DMS153 treated with DMSO at 0.1 percent for 48 hours (cell line): ENCODE measurements at regions not wholly inside any gene's neighbourhood (a gene's known extent, or its start where the extent isn't known, plus 50 kb on each side); places are given as distances from the start of the nearest gene placed in this dataset.
"Not testable (repeated sequence)": the region's sequence is repeated elsewhere in the genome, so short reads cannot be mapped to it uniquely, and the experiment has no call there.

Source experiments
- DNase-seq: peaks from one replicate; lab custom pipeline; 2025; ENCODE audit not compliant: unreplicated experiment; lab: John Stamatoyannopoulos, UW

- no peak for DNase-seq
Observed at GRCh38 chr10:20658158-20658557, 239.0 kb downstream of the NEBL start.

- DNase-seq, result no peak
Observed at GRCh38 chr10:20656886-20657285, 240.2 kb downstream of the NEBL start.

GRCh38 chr10:20652424-20652823 lies 244.7 kb downstream of the NEBL start:
- not testable (repeated sequence) for DNase-seq

DNA sequence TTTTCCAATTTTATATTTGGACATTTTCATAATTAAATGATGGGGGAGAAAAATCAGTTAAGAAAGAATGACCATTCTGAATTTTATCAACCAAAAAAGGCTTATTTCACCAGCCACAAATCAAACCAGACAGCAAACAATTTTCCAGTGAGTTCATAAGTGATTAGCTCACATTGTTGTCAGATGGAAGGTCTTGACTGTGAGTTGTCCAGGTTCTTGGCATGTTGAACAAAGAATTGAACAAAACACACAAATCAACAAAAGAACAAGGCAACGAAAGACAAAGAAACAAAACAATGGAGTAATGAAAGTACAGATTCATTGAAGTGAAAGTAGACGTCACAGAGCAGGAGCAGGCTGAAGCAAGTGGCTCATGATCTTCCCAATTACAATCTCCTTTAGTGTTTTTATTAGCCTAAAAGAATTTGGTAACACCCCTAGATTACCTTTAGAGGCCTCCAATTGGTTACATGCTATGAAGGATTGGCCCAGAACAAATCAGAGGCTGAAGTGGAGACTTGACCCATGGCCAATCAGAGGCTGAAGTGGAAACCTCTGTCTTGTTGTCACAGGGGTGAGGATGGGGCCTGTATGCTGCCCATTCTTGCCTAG lies 248.7 kb downstream of the NEBL start:
- DNase-seq, result no peak

- DNase-seq, result no peak
Observed at GRCh38 chr10:20647756-20648155, 249.4 kb downstream of the NEBL start.

DNA sequence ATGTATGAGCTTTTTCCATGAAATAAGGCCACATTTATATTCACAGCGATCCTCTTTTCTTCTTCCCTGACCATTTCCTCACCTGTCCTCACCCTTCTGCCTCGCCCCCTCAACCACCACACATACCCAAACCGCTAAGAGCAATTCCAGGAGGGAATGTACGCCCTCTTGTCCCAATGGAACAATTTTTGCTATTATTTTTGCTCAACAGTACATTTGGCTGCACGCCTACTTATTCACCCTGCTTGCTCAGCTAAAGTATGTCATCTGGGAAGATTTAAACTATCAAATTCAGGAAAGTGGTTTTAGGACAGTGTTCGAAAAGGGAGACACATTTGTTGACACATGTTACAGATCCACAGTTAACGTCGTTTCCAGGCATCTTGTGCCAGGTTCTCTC lies 252.7 kb downstream of the NEBL start:
- DNase-seq, result no peak

GRCh38 chr10:20641605-20642004 lies 255.5 kb downstream of the NEBL start:
- no peak for DNase-seq

DNA sequence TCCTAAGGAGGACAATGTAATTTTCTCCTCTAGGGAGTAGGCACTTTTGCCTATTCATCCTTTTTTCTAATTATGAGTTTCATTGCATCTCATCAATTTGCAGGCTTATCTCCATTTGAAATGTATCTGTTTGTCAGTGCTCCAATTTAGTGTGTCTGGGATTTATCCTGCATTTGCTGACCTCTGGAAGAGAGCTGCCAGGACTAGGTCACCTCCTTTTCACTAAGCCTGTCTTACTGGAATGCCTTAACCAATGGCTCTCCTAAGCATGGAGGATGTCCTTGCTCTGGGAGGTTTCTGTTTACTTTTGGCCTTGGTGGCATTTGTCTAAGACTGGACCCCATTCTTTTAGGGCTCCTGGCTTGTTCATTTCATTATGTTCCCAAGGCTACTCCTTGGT lies 261.5 kb downstream of the NEBL start:
- no peak for DNase-seq

- DNase-seq, result no peak
Observed at GRCh38 chr10:20634839-20635238, 262.3 kb downstream of the NEBL start.

DNA sequence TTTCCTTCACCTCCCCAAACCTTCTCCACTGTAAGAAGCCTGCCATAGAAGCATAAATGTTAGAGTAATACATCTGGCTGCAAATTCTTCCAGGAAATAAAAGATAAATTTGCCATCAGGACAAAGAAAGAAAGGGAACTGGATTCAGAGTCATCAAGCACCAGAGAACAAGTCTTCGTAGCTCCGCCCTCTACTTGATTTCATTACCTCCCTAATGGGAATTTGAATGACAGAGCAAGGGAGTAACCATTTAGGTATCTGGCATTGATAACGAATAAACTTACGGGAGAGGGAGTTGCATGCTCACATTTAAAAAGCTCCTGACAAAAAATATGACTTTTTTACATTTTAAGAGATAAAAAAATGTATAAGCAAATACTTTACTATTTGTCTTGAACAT lies 263.4 kb downstream of the NEBL start:
- DNase-seq, result no peak

GRCh38 chr10:20632696-20633095 lies 264.4 kb downstream of the NEBL start:
- DNase-seq, result no peak

DNA sequence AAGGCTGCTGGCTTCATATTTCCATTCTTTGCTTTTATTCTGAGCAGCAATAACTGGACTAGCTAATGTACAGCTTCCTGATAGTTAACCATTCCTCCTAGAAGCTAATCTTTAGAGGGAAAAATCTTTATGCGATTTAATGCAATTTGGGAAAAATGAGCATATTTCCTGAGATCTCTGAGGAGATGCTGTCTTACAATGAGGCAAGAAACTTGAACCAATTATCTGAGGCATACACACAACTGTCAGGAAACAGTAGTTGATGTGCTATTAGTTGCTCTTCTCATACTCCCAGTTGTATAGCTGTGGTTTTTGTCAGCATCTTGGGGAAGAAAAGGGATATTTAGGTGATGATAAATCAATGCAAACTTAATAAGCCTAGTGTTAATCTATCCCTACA lies 265.9 kb downstream of the NEBL start:
- DNase-seq, result no peak

GRCh38 chr10:20630092-20630643 lies 266.9 kb downstream of the NEBL start:
- DNase-seq, result no peak

DNA sequence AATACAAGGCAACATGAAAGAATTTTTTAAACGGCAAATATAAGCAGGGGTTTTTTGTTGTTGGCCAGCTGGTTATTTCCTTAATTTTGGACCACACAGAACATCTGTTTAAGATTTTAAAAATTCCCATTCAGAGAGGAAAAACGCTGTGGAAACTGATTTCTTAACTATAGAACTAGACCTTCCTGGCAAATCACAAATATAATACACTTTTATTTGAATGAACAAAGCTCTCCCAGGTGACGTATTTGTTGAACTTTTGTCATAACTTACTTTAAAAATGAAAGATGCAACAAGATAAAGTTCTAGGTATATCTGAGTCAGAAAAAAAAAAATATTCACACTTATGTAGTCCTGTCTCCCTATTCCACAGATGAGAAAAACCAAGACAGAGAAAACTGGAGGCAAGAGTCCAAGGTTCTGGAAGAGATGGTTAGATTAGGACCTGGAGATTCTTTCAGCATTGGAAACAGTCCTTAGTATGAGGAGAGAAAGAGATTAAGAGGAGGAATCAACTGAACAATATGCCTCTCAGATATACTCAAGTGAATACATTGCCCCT lies 269.1 kb downstream of the NEBL start:
- no peak for DNase-seq

- no peak for DNase-seq
Observed at GRCh38 chr10:20627087-20627486, 270.0 kb downstream of the NEBL start.

GRCh38 chr10:20625868-20626267 lies 271.2 kb downstream of the NEBL start:
- no peak for DNase-seq

DNA sequence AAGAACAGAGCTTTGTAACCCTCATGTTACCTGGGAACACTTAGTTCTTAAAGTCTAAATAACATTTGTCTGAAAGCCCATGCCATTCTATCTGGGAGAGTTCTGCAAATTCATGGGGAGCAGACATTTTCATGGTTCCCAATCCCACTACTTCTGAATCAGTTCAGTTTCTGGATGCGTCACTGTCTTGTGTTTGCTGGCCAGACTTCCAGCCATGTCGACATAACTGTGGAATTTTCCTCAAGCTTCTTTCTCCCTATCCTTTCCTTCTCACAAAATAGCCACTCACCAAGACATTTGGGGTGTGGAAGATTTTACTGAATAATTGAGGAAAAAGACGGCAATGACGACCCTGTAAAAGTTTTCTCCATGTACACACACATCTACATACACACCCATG lies 272.5 kb downstream of the NEBL start:
- DNase-seq, result no peak

DNA sequence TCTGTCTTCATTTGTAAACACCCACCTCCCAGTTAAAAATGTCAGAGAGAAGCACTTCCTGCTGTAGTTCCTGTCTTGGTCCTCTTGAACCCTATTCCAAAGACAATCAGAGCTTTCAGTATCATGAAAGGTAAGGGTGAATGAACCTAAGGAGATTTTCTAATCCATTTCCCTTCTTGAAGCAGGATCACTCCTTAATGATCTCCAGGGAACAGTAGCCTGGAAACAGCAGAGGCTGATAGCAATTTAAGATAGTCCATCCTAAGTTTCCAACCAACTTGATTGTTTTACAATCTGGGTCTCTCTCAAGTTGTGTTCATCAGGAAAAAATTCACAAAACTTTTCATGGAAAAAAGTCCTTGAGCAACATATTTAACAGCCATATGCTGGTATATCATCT lies 273.6 kb downstream of the NEBL start:
- no peak for DNase-seq

GRCh38 chr10:20622531-20623211 lies 274.4 kb downstream of the NEBL start:
- peak; percentile 2 for DNase-seq

GRCh38 chr10:20620981-20621380 lies 276.1 kb downstream of the NEBL start:
- no peak for DNase-seq

DNA sequence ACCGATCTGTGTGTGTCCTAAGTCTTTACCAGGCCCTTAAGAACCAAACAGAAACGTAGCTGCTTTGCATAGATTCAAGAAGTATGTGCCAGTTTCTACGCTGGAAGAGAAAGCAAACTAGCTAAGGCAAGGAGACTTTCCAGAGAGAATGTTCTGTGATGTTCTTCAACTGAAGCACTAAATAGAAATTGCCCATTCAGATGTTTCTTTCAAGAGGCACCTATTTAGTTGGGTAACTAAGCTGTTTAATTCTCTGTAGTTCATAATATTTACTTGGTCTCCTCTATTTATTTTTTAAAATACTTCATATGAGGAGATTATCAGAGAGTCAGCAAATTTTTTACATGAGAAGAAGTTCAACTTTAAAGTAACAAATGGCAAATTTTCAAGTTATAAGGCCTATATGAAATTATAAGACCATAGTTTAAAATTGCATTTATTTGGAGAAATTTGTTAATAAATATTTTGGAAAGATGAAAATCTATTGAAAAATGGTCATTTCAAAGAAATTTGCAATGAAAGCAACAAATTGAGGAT lies 279.0 kb downstream of the NEBL start:
- no peak for DNase-seq
